IMR-90 (cell line): ENCODE measurements at regions not wholly inside any gene's neighbourhood (a gene's known extent, or its start where the extent isn't known, plus 50 kb on each side); places are given as distances from the start of the nearest gene placed in this dataset.

Experiments
- ATAC-seq: fragments of 200-7000 bp; cut with Tn5 transposase; 2 replicates; pipeline ENCODE4 v1.9.1; 2020; ENCODE audit warnings: low read depth, mild to moderate bottlenecking, moderate library complexity
- BruUV-seq: library from RNA; stranded (reverse); fragments of 400-500 nt; replicated peaks from 2 replicates; lab custom pipeline; 2021; lab: Mats Ljungman, UMichigan
- CTCF ChIA-PET: fragments of 300-600 bp; formaldehyde crosslinking; extraction: SDS; loops from one replicate; lab custom pipeline; 2021; ENCODE audit warnings: antibody characterized with exemption; lab: Yijun Ruan, JAX
- POLR2A ChIA-PET: fragments of 300-600 bp; sonication (Branson Sonifier 250); formaldehyde crosslinking; loops from one replicate; lab custom pipeline; 2022; ENCODE audit warnings: antibody characterized with exemption; ENCODE audit not compliant: unreplicated experiment; lab: Charles Lee
- DNase-seq: peaks from one replicate; pipeline ENCODE4 v3.0.0; 2013
- H2AFZ ChIP-seq: replicated peaks from 2 replicates; pipeline ENCODE3; 2013; ENCODE audit warnings: low read length, mild to moderate bottlenecking; ENCODE audit not compliant: poor library complexity
- H2AK5ac ChIP-seq: 2 replicates; pipeline ENCODE4 v1.6.1; 2013; ENCODE audit warnings: low read depth, low read length, inconsistent platforms
- H2AK9ac ChIP-seq: replicated peaks from 2 replicates; pipeline ENCODE3; 2013; ENCODE audit warnings: mild to moderate bottlenecking, low read depth, low read length, moderate library complexity; ENCODE audit not compliant: poor library complexity
- H2BK120ac ChIP-seq: 2 replicates; pipeline ENCODE4 v1.6.1; 2013; ENCODE audit warnings: low read depth, low read length, inconsistent platforms
- H2BK15ac ChIP-seq: 3 replicates; pipeline ENCODE4 v1.6.1; 2013; ENCODE audit warnings: low read depth, low read length, inconsistent platforms
- H2BK20ac ChIP-seq: 2 replicates; pipeline ENCODE4 v1.6.1; 2013; ENCODE audit warnings: low read depth, mild to moderate bottlenecking, inconsistent platforms, low read length, moderate library complexity
- H2BK5ac ChIP-seq: 2 replicates; pipeline ENCODE4 v1.6.1; 2013; ENCODE audit warnings: mild to moderate bottlenecking, low read depth, low read length, inconsistent platforms; ENCODE audit not compliant: poor library complexity, severe bottlenecking
- H3K14ac ChIP-seq: replicated peaks from 2 replicates; pipeline ENCODE4 v1.6.1; 2013; ENCODE audit warnings: low read depth, low read length, inconsistent platforms
- H3K18ac ChIP-seq: 2 replicates; pipeline ENCODE4 v1.6.1; 2013; ENCODE audit warnings: low read depth, low read length, control low read depth
- H3K23ac ChIP-seq: 2 replicates; pipeline ENCODE4 v1.6.1; 2013; ENCODE audit warnings: low read depth, low read length, inconsistent platforms
- H3K27ac ChIP-seq: 2 replicates; pipeline ENCODE4 v1.5.1; 2013; ENCODE audit warnings: mild to moderate bottlenecking, control low read depth, low read length; ENCODE audit not compliant: insufficient read depth
- H3K27me3 ChIP-seq: 2 replicates; pipeline ENCODE4 v1.6.1; 2013; ENCODE audit warnings: low read length; ENCODE audit not compliant: control insufficient read depth, insufficient read depth
- H3K36me3 ChIP-seq: 2 replicates; pipeline ENCODE4 v1.6.1; 2013; ENCODE audit warnings: low read length, mixed read lengths; ENCODE audit not compliant: control insufficient read depth, insufficient read depth
- H3K4ac ChIP-seq: 2 replicates; pipeline ENCODE4 v1.6.1; 2013; ENCODE audit warnings: low read depth, low read length, inconsistent platforms
- H3K4me1 ChIP-seq: 2 replicates; pipeline ENCODE4 v1.6.1; 2013; ENCODE audit warnings: low read length, mixed read lengths; ENCODE audit not compliant: control insufficient read depth, insufficient read depth
- H3K4me2 ChIP-seq: 2 replicates; pipeline ENCODE4 v1.6.1; 2013; ENCODE audit warnings: low read depth, mild to moderate bottlenecking, control low read depth, low read length, moderate library complexity
- H3K4me3 ChIP-seq: 2 replicates; pipeline ENCODE4 v1.5.1; 2013; ENCODE audit warnings: low read depth, mild to moderate bottlenecking, control low read depth, low read length, moderate library complexity; ENCODE audit not compliant: insufficient read depth
- H3K56ac ChIP-seq: 2 replicates; pipeline ENCODE4 v1.6.1; 2013; ENCODE audit warnings: low read length, inconsistent platforms; ENCODE audit not compliant: insufficient read depth; ENCODE audit errors: extremely low read depth
- H3K79me1 ChIP-seq, 2 experiments: 2 replicates each; pipeline ENCODE4 v1.6.1; 2013; ENCODE audit warnings: low read length in 2 of 2, inconsistent platforms in 1 of 2, low read depth in 1 of 2
- H3K9ac ChIP-seq: 2 replicates; pipeline ENCODE4 v1.6.1; 2013; ENCODE audit warnings: low read depth, low read length, control low read depth
- H3K9me1 ChIP-seq: 2 replicates; pipeline ENCODE4 v1.6.1; 2013; ENCODE audit warnings: low read length, inconsistent platforms; ENCODE audit not compliant: insufficient read depth
- H3K9me3 ChIP-seq: 2 replicates; pipeline ENCODE4 v1.6.1; 2013; ENCODE audit warnings: low read length; ENCODE audit not compliant: control insufficient read depth, insufficient read depth
- H4K20me1 ChIP-seq: 2 replicates; pipeline ENCODE4 v1.6.1; 2013; ENCODE audit warnings: low read length, inconsistent platforms; ENCODE audit not compliant: insufficient read depth
- H4K5ac ChIP-seq: 2 replicates; pipeline ENCODE4 v1.6.1; 2013; ENCODE audit warnings: mild to moderate bottlenecking, low read depth, low read length, control low read depth
- H4K8ac ChIP-seq, 2 experiments: 2 replicates each; pipeline ENCODE4 v1.6.1; 2013; ENCODE audit warnings: low read depth in 2 of 2, low read length in 2 of 2, control low read depth in 1 of 2, inconsistent platforms in 1 of 2
- H4K91ac ChIP-seq: 2 replicates; pipeline ENCODE4 v1.6.1; 2013; ENCODE audit warnings: low read depth, low read length, inconsistent platforms; ENCODE audit not compliant: insufficient read depth
- CHD1 ChIP-seq: IDR thresholded peaks from 2 replicates; pipeline ENCODE4 v1.6.1; 2012; ENCODE audit warnings: low read depth, low read length, improper control_type of control experiment
- CTCF ChIP-seq: conservative IDR thresholded peaks from 2 replicates; pipeline ENCODE4 v1.5.1; 2012; ENCODE audit warnings: mild to moderate bottlenecking, low read depth, low read length, improper control_type of control experiment
- FOS ChIP-seq: fragments of 150-350 bp; IDR thresholded peaks from 2 replicates; pipeline ENCODE4 v1.6.1; 2016; ENCODE audit warnings: low read depth, low read length
- RCOR1 ChIP-seq: IDR thresholded peaks from 2 replicates; pipeline ENCODE4 v1.6.1; 2012; ENCODE audit warnings: mild to moderate bottlenecking, low read length, improper control_type of control experiment; ENCODE audit not compliant: insufficient replicate concordance
- RFX5 ChIP-seq: IDR thresholded peaks from 2 replicates; pipeline ENCODE4 v1.8.0; 2012; ENCODE audit warnings: low read depth, mild to moderate bottlenecking, low read length, moderate library complexity
- SMC3 ChIP-seq: fragments of 150-350 bp; IDR thresholded peaks from 2 replicates; pipeline ENCODE4 v1.6.1; 2016; ENCODE audit warnings: low read depth, mild to moderate bottlenecking, antibody characterized with exemption, low read length, moderate library complexity
- USF2 ChIP-seq: fragments of 150-350 bp; IDR thresholded peaks from 2 replicates; pipeline ENCODE4 v1.6.1; 2017; ENCODE audit warnings: mild to moderate bottlenecking, antibody characterized with exemption, low read length, low read depth
- WGBS, 2 experiments: methylation state at CpG; one replicate each; pipeline versions ENCODE4 v1.1.5 to v1.1.7; 2013; ENCODE audit warnings: missing lambda C conversion rate in 2 of 2; ENCODE audit not compliant: insufficient read length in 1 of 2; ENCODE audit errors: extremely low coverage in 2 of 2; 5-methylcytosine and 5-hydroxymethylcytosine counted together
- dilution Hi-C: fragments of 300-500 bp; cut with HindIII; formaldehyde crosslinking; loops from one replicate; pipeline ENCODE4 v1.14.3; 2018; ENCODE audit warnings: low sequenced_read_pairs; ENCODE audit not compliant: unreplicated experiment
- in situ Hi-C: fragments of 300-500 bp; cut with MboI; formaldehyde crosslinking; loops from 3 replicates; pipeline ENCODE4 v1.14.3; 2019; ENCODE audit warnings: low sequenced_read_pairs, inconsistent platforms, mixed read lengths
- intact Hi-C: fragments of 100-400 bp; cut with micrococcal nuclease; formaldehyde crosslinking; loops from 2 replicates; pipeline ENCODE4 v1.10.0; 2022

- dilution Hi-C loops = no loop called here
- Histone ChIP-seq H3K56ac (no peak overlapping the region), H2BK15ac (no peak overlapping the region), H3K23ac (no peak overlapping the region), H3K4me1 (no peaks in the 10 kb centered on the region), H3K4me2 (no peak overlapping the region), H4K91ac (no peak overlapping the region), H3K14ac (no peak overlapping the region), H4K20me1 (no peaks in the 10 kb centered on the region), H2AK5ac (no peak overlapping the region), H3K9me1 (no peaks in the 10 kb centered on the region), H3K18ac (no peak overlapping the region), H3K9ac (no peak overlapping the region), H2AK9ac (no peak overlapping the region), H2BK120ac (no peak overlapping the region), H3K4me3 (no peak overlapping the region), H4K5ac (no peak overlapping the region), H3K9me3 (no peaks in the 10 kb centered on the region), H3K79me1 (no peaks in the 10 kb centered on the region), H2BK20ac (no peak overlapping the region), H3K4ac (no peak overlapping the region), H3K27me3 (no peaks in the 10 kb centered on the region), H2AFZ (no peak overlapping the region), H3K27ac (no peak overlapping the region), H2BK5ac (no peak overlapping the region), H3K36me3 (no peaks in the 10 kb centered on the region), H4K8ac (no peak overlapping the region)
- no CpG with 5 or more reads among the region's 1 CpG for WGBS, 2 experiments
- CTCF ChIA-PET = no interaction called here
- ATAC-seq (no peak), DNase-seq (no peak)
- in situ Hi-C loops = no loop called here
- intact Hi-C loops = no loop called here
- no TSS peak for BruUV-seq
- POLR2A ChIA-PET = no interaction called here
- TF ChIP-seq CHD1 = no peak
- no peak for TF ChIP-seq CTCF
- no peak for TF ChIP-seq SMC3
- TF ChIP-seq USF2 = no peak
- TF ChIP-seq FOS = no peak
- TF ChIP-seq RFX5 = no peak
- no peak for TF ChIP-seq RCOR1
Measured at GRCh38 chr16:80874925-80875324, 70.5 kb upstream of the CDYL2 start.
